ENCODE measurements at regions not wholly inside any gene's neighbourhood (a gene's known extent, or its start where the extent isn't known, plus 50 kb on each side); places are given as distances from the start of the nearest gene placed in this dataset.
"Not testable (repeated sequence)": the region's sequence is repeated elsewhere in the genome, so short reads cannot be mapped to it uniquely, and the experiment has no call there.

DNA sequence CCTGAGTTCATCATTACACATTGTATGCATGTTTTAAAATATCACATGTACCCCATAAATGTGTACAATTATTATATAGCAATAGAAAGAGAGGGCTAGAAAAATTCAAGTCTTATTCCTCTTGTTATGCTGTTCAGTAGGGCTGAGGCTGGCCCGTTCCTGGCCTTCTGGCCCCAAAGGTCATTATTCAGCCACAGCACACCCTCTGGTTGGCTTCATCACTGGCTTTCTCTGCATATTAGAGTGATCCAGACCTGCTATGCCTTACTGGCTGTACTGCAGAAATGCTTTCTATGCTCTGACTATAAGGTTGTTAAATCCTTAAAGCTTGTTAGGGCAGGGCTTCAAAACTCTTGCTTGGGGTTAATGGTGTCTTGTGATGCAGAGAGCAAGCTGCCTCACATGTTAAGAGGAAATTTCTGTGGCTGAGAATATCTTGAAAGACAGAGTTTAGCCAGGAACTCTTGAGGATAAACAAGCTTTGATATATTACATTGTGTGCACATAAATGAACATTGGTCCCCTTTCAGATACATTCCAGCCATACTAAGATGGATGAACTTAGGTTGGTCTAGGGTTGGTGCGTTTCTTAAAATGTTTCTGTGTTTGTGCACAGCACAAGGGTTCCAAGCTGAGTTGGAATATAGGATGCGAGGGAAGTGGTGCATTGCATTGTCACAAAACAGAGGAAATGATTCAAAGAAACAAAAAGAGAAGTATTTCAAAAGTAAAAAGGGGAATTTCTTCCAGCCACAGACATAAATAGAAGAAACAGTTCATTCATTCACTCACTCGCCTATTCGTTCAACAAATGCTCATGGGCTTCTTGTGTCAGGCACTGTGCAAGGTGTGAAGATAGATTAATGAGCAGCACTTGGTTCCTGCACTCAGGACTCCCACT is 61.6 kb upstream of the WDR11 start:
- TF ChIP-seq EP300 (IDR thresholded peaks at IDR 0.05; ENCODE audit: low read depth) (no peak), POLR2A (IDR thresholded peaks at IDR 0.05) (no peak), POLR2AphosphoS5 (IDR thresholded peaks at IDR 0.05) (no peak)
- TF ChIP-seq, protein P1, sequence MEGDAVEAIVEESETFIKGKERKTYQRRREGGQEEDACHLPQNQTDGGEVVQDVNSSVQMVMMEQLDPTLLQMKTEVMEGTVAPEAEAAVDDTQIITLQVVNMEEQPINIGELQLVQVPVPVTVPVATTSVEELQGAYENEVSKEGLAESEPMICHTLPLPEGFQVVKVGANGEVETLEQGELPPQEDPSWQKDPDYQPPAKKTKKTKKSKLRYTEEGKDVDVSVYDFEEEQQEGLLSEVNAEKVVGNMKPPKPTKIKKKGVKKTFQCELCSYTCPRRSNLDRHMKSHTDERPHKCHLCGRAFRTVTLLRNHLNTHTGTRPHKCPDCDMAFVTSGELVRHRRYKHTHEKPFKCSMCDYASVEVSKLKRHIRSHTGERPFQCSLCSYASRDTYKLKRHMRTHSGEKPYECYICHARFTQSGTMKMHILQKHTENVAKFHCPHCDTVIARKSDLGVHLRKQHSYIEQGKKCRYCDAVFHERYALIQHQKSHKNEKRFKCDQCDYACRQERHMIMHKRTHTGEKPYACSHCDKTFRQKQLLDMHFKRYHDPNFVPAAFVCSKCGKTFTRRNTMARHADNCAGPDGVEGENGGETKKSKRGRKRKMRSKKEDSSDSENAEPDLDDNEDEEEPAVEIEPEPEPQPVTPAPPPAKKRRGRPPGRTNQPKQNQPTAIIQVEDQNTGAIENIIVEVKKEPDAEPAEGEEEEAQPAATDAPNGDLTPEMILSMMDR (IDR thresholded peaks at IDR 0.05) = no peak
- H3K4me3 ChIP-seq = no peak overlapping the region
- WGBS, 2 donors (ENCODE audit: low coverage in 1 of 2) = 51 to 55% methylated on average over 5 of the region's 5 CpGs
- H3K9me3 ChIP-seq = no peaks in the 10 kb centered on the region
- intact Hi-C loops (cut with DNase I; ENCODE audit: low total_unique reads) (no loop called here), in situ Hi-C loops (cut with MboI; ENCODE audit: low pct_ligation_motif_present in 1 of 4, low pct_unique_long_range_greater_than_20kb in 1 of 4, low sequenced_read_pairs in 3 of 4) (no loop called here)
- no peak overlapping the region for H3K27ac ChIP-seq
- H3K4me1 ChIP-seq = no peaks in the 10 kb centered on the region
- H3K36me3 ChIP-seq = no peaks in the 10 kb centered on the region
- H3K27me3 ChIP-seq = no peaks in the 10 kb centered on the region
- DNase-seq = no peak

DNA sequence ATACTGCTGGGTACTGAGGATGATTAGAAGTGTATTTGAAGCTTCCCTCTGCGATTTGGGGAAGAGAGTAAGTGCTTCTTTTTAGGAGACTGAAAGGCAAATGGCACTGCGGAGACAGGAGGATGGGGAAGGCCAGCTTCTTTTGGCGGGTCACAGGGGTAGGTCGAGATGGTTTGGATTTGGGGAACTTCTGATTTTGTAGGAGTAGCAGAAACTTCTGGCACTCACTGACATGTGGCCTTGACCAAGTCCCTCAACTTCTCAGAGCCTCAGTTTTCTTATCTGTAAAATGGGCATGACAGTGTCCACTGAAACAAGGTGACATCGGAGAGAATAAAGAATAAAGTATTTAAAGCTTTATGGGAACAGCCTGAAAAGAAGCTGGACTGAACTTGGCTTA is 59.8 kb upstream of the WDR11 start:
- Histone ChIP-seq H3K27ac (no peak overlapping the region), H3K27me3 (peaks cover 3% of the 10 kb centered on the region), H3K9me3 (no peaks in the 10 kb centered on the region), H3K4me1 (no peaks in the 10 kb centered on the region), H3K4me3 (no peak overlapping the region), H3K36me3 (no peaks in the 10 kb centered on the region)
- intact Hi-C loops (cut with DNase I; ENCODE audit: low total_unique reads) = no loop called here
- TF ChIP-seq, protein P1 (IDR thresholded peaks at IDR 0.05) = no peak
- TF ChIP-seq POLR2AphosphoS5 (IDR thresholded peaks at IDR 0.05) (no peak), EP300 (IDR thresholded peaks at IDR 0.05; ENCODE audit: low read depth) (no peak), POLR2A (IDR thresholded peaks at IDR 0.05) (no peak)
- in situ Hi-C loops (cut with MboI; ENCODE audit: low pct_ligation_motif_present in 1 of 4, low pct_unique_long_range_greater_than_20kb in 1 of 4, low sequenced_read_pairs in 3 of 4) = no loop called here
- DNase-seq = no peak
- WGBS, 2 donors (ENCODE audit: low coverage in 1 of 2) = 44 to 84% methylated on average over 4 to 5 of the region's 5 CpGs

DNA sequence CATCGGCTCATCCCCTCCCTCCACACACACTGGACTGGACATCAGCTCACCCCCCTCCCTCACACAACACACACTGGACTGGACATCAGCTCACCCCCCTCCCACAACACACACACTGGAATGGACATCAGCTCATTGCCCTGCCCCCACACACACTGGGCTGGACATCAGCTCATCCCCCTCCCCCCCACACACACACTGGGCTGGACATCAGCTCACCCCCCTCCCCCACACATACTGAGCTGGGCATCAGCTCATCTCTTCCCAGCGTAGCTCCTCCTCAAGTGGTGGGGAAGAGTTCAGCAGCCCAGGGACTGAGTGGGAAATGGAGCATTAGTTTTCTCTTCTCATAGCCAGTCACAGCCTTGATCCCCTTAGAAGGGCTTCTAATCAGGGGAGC is 58.1 kb upstream of the WDR11 start:
- TF ChIP-seq POLR2AphosphoS5 (IDR thresholded peaks at IDR 0.05) (no peak), POLR2A (IDR thresholded peaks at IDR 0.05) (no peak), EP300 (IDR thresholded peaks at IDR 0.05; ENCODE audit: low read depth) (no peak)
- TF ChIP-seq, protein P1 (IDR thresholded peaks at IDR 0.05) = no peak
- H3K9me3 ChIP-seq = no peaks in the 10 kb centered on the region
- H3K36me3 ChIP-seq = no peaks in the 10 kb centered on the region
- intact Hi-C loops (cut with DNase I; ENCODE audit: low total_unique reads) (no loop called here), in situ Hi-C loops (cut with MboI; ENCODE audit: low pct_ligation_motif_present in 1 of 4, low pct_unique_long_range_greater_than_20kb in 1 of 4, low sequenced_read_pairs in 3 of 4) (no loop called here)
- H3K27me3 ChIP-seq = peaks cover 3% of the 10 kb centered on the region
- H3K4me1 ChIP-seq = no peaks in the 10 kb centered on the region
- DNase-seq = no peak
- no peak overlapping the region for H3K4me3 ChIP-seq
- WGBS, 2 donors (ENCODE audit: low coverage in 1 of 2) = 64% methylated on average over 2 of the region's 2 CpGs; no CpG with 5 or more reads in 1 of the 2 donors
- no peak overlapping the region for H3K27ac ChIP-seq

DNA sequence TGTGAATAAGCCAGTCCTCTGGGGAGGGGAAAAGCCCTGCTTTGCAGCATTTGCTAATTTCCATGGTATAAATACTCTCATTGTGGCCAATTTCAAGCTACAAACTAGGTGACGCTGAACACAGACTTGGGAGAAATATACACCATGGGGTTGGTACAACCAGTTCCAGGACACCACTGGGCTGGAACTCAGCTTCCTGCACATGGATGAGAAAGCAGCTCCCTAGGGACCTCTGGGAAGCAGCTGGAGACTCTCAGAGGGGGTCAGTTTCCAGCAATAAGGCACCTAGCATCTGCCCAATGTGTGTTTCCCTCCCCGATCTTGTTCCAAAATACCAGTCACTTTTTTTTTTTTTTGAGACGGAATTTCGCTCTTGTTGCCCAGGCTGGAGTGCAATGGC is 56.8 kb upstream of the WDR11 start:
- Histone ChIP-seq H3K4me1 (no peaks in the 10 kb centered on the region), H3K36me3 (no peaks in the 10 kb centered on the region), H3K4me3 (no peak overlapping the region), H3K27ac (no peak overlapping the region), H3K9me3 (no peaks in the 10 kb centered on the region), H3K27me3 (peaks cover 3% of the 10 kb centered on the region)
- in situ Hi-C loops (cut with MboI; ENCODE audit: low pct_ligation_motif_present in 1 of 4, low pct_unique_long_range_greater_than_20kb in 1 of 4, low sequenced_read_pairs in 3 of 4) = no loop called here
- WGBS, 2 donors (ENCODE audit: low coverage in 1 of 2) = 71 to 93% methylated on average over 1 to 4 of the region's 4 CpGs
- intact Hi-C loops (cut with DNase I; ENCODE audit: low total_unique reads) = no loop called here
- DNase-seq = no peak
- no peak for TF ChIP-seq EP300 (IDR thresholded peaks at IDR 0.05; ENCODE audit: low read depth)
- no peak for TF ChIP-seq POLR2A (IDR thresholded peaks at IDR 0.05)
- TF ChIP-seq, protein P1 (IDR thresholded peaks at IDR 0.05) = no peak
- no peak for TF ChIP-seq POLR2AphosphoS5 (IDR thresholded peaks at IDR 0.05)

GRCh38 chr10:120798276-120798675 is 52.9 kb upstream of the WDR11 start:
- H3K36me3 ChIP-seq; H3K9me3 ChIP-seq; intact Hi-C loops (cut with DNase I; ENCODE audit: low total_unique reads); in situ Hi-C loops (cut with MboI; ENCODE audit: low pct_ligation_motif_present in 1 of 4, low pct_unique_long_range_greater_than_20kb in 1 of 4, low sequenced_read_pairs in 3 of 4); H3K4me1 ChIP-seq; DNase-seq; H3K27ac ChIP-seq; H3K4me3 ChIP-seq; H3K27me3 ChIP-seq: not testable (repeated sequence)
- 89% methylated on average over 18 of the region's 29 CpGs; no CpG with 5 or more reads in 1 of the 2 donors for WGBS, 2 donors (ENCODE audit: low coverage in 1 of 2)
